Activated CD8-positive, alpha-beta T cell treated with anti-CD3 and anti-CD28 coated beads for 36 hours (primary cell): ENCODE measurements at regions not wholly inside any gene's neighbourhood (a gene's known extent, or its start where the extent isn't known, plus 50 kb on each side); places are given as distances from the start of the nearest gene placed in this dataset.

Source experiments
- ATAC-seq: fragments of 200-7000 bp; cut with Tn5 transposase; one replicate; pipeline ENCODE4 v1.10.0; 2021; ENCODE audit warnings: mild to moderate bottlenecking, moderate library complexity
- CTCF ChIA-PET: fragments of 350-600 bp; sonication (Branson Sonifier 250); formaldehyde crosslinking; loops from one replicate; lab custom pipeline; 2021; ENCODE audit warnings: antibody characterized with exemption; lab: Charles Lee
- POLR2A ChIA-PET: fragments of 350-600 bp; sonication (Branson Sonifier 250); formaldehyde crosslinking; loops from one replicate; lab custom pipeline; 2021; ENCODE audit warnings: antibody characterized with exemption; lab: Charles Lee
- DNase-seq: peaks from one replicate; pipeline ENCODE4 v3.0.0-alpha.2; 2020
- H3K27ac Mint-ChIP-seq: one replicate; pipeline ENCODE4 v1.8.0; 2021; ENCODE audit warnings: mild to moderate bottlenecking, mixed read lengths
- H3K27me3 Mint-ChIP-seq: one replicate; pipeline ENCODE4 v1.8.0; 2021; ENCODE audit warnings: mixed read lengths
- H3K36me3 Mint-ChIP-seq: one replicate; pipeline ENCODE4 v1.8.0; 2021; ENCODE audit warnings: low read depth, mixed read lengths
- H3K4me1 Mint-ChIP-seq: one replicate; pipeline ENCODE4 v1.8.0; 2021; ENCODE audit warnings: low read depth, mixed read lengths
- H3K4me3 Mint-ChIP-seq: one replicate; pipeline ENCODE4 v1.8.0; 2021; ENCODE audit warnings: mild to moderate bottlenecking, moderate library complexity, mixed read lengths
- H3K9me3 Mint-ChIP-seq: one replicate; pipeline ENCODE4 v1.8.0; 2021; ENCODE audit warnings: mixed read lengths
- intact Hi-C: fragments of 100-400 bp; cut with micrococcal nuclease; formaldehyde crosslinking; loops from one replicate; pipeline ENCODE4 v1.10.0; 2022
- TF ChIP-seq, protein P1 (sequence below): fragments of 200-600 bp; IDR thresholded peaks from one replicate; pipeline ENCODE4 v1.8.0; 2022; ENCODE audit warnings: antibody characterized with exemption, mild to moderate bottlenecking

DNA sequence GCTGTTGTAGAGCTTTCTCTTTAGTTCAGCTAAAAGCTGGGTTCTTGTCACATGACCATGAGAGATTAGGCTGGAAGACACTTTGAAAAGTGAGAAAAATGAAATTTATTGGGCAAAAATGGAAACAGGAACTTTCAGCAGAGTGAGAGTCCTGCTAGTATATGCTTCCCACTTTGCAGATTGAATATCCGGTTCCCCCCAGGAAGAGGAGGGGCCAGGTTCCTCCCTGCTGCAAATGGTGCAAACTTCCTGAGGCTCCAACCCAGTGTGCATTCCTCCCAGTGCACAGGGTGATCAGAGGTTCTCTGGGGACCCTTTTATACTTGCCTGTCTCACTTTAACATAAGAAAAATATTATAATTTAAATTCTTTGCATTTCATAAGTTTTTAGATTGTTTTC lies 119.9 kb upstream of the SPIN4 start:
- POLR2A ChIA-PET = no interaction called here
- ATAC-seq (no peak), DNase-seq (no peak)
- CTCF ChIA-PET = no interaction called here
- no peaks in the 10 kb centered on the region for H3K27me3 Mint-ChIP-seq
- peaks cover 29% of the 10 kb centered on the region for H3K36me3 Mint-ChIP-seq
- H3K9me3 Mint-ChIP-seq = peaks cover 12% of the 10 kb centered on the region
- no peaks in the 10 kb centered on the region for H3K4me1 Mint-ChIP-seq
- H3K4me3 Mint-ChIP-seq = no peak overlapping the region
- intact Hi-C loops = no loop called here
- H3K27ac Mint-ChIP-seq = no peak overlapping the region
- TF ChIP-seq, protein P1, sequence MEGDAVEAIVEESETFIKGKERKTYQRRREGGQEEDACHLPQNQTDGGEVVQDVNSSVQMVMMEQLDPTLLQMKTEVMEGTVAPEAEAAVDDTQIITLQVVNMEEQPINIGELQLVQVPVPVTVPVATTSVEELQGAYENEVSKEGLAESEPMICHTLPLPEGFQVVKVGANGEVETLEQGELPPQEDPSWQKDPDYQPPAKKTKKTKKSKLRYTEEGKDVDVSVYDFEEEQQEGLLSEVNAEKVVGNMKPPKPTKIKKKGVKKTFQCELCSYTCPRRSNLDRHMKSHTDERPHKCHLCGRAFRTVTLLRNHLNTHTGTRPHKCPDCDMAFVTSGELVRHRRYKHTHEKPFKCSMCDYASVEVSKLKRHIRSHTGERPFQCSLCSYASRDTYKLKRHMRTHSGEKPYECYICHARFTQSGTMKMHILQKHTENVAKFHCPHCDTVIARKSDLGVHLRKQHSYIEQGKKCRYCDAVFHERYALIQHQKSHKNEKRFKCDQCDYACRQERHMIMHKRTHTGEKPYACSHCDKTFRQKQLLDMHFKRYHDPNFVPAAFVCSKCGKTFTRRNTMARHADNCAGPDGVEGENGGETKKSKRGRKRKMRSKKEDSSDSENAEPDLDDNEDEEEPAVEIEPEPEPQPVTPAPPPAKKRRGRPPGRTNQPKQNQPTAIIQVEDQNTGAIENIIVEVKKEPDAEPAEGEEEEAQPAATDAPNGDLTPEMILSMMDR = no peak

GRCh38 chrX:63470506-63470905 lies 119.4 kb upstream of the SPIN4 start:
- no peak overlapping the region for H3K27ac Mint-ChIP-seq
- intact Hi-C loops = no loop called here
- H3K36me3 Mint-ChIP-seq = peaks cover 29% of the 10 kb centered on the region
- TF ChIP-seq, protein P1 = no peak
- no peaks in the 10 kb centered on the region for H3K27me3 Mint-ChIP-seq
- CTCF ChIA-PET = no interaction called here
- ATAC-seq = no peak
- no peak overlapping the region for H3K4me3 Mint-ChIP-seq
- no peaks in the 10 kb centered on the region for H3K4me1 Mint-ChIP-seq
- POLR2A ChIA-PET = no interaction called here
- DNase-seq = no peak
- H3K9me3 Mint-ChIP-seq = peaks cover 9% of the 10 kb centered on the region

DNA sequence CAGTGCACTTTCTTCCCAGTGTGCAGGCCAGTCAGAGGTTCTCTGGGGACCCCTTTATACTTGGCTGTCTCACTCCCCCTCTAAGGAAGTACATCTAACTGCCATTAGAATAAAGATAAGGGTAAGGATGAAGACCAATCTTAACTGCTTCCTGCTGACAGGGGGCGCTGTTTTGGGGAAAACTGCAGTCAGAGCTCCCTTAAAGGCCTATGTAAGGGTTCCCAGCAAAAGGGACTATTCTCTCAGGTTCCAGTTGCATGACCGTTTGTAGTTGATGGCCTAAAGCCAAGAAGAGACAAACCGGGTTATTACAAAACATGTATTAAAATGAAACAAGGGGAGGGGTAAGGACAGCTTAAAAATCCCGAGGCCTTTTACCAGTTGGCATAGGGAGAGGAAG lies 115.6 kb upstream of the SPIN4 start:
- TF ChIP-seq, protein P1 = no peak
- CTCF ChIA-PET = no interaction called here
- intact Hi-C loops = no loop called here
- Mint-ChIP-seq H3K4me1 (no peaks in the 10 kb centered on the region), H3K27me3 (no peaks in the 10 kb centered on the region), H3K4me3 (no peak overlapping the region), H3K9me3 (peaks cover 8% of the 10 kb centered on the region), H3K27ac (no peak overlapping the region), H3K36me3 (peaks cover 28% of the 10 kb centered on the region)
- POLR2A ChIA-PET = no interaction called here
- ATAC-seq (no peak), DNase-seq (no peak)

DNA sequence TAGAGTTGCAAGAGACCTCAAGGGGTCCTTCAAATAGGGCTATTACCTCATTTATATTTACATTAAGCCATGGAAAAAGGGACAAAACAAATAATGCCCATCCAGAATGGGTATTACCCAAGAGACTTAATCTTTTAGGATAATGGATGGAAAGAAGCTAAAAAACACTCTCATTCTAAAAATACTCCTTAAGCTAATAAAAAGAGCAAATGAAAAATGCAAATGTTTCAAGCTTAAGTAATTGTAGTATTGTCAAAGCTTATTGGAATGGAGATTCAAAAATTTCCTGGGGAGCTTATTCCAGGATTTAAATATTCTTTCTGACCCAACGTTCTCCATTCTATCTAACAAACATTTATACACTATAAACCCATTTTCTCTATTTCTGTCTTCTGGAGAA lies 107.8 kb upstream of the SPIN4 start:
- H3K9me3 Mint-ChIP-seq = peaks cover 10% of the 10 kb centered on the region
- TF ChIP-seq, protein P1 = no peak
- no peak overlapping the region for H3K4me3 Mint-ChIP-seq
- intact Hi-C loops = no loop called here
- DNase-seq = no peak
- POLR2A ChIA-PET = no interaction called here
- CTCF ChIA-PET = no interaction called here
- H3K27me3 Mint-ChIP-seq = no peaks in the 10 kb centered on the region
- no peak for ATAC-seq
- H3K27ac Mint-ChIP-seq = no peak overlapping the region
- no peaks in the 10 kb centered on the region for H3K4me1 Mint-ChIP-seq
- H3K36me3 Mint-ChIP-seq = peaks cover 30% of the 10 kb centered on the region

- Mint-ChIP-seq H3K4me3 (no peak overlapping the region), H3K9me3 (peaks cover 29% of the 10 kb centered on the region), H3K27me3 (no peaks in the 10 kb centered on the region), H3K4me1 (no peaks in the 10 kb centered on the region), H3K27ac (no peak overlapping the region), H3K36me3 (peaks cover 52% of the 10 kb centered on the region)
- POLR2A ChIA-PET = no interaction called here
- no peak for DNase-seq
- TF ChIP-seq, protein P1 = no peak
- no peak for ATAC-seq
- CTCF ChIA-PET = no interaction called here
- intact Hi-C loops = no loop called here
These were observed 102.4 kb upstream of the SPIN4 start for GRCh38 chrX:63453571-63453970.
